Spleen (tissue), 11 donors: ENCODE measurements at regions not wholly inside any gene's neighbourhood (a gene's known extent, or its start where the extent isn't known, plus 50 kb on each side); places are given as distances from the start of the nearest gene placed in this dataset.

Source experiments
- DNase-seq: peaks from one replicate; pipeline ENCODE4 v3.0.0-alpha.2; 2020
- H3K27ac ChIP-seq, 8 donors: fragments of 200-600 bp; sonication (generic) in 7 of 8; 1 replicate in 4 of 8; 2 replicates in 4 of 8; pipeline versions ENCODE4 v1.5.0 to v1.8.0; 2016 to 2021; ENCODE audit warnings: inconsistent platforms in 4 of 8, mild to moderate bottlenecking in 4 of 8, moderate library complexity in 1 of 8
- H3K27me3 ChIP-seq, 7 donors: fragments of 200-600 bp; sonication (generic) in 6 of 7; replicated peaks in 1 of 7; 1 replicate in 4 of 7; 2 replicates in 3 of 7; pipeline versions ENCODE4 v1.5.0 to v1.8.0; 2016 to 2021; ENCODE audit warnings: inconsistent platforms in 3 of 7, mild to moderate bottlenecking in 1 of 7
- H3K36me3 ChIP-seq, 6 donors: fragments of 200-600 bp; sonication (generic) in 5 of 6; 1 replicate in 4 of 6; 2 replicates in 2 of 6; pipeline versions ENCODE4 v1.5.0 to v1.8.0; 2016 to 2021; ENCODE audit warnings: inconsistent platforms in 2 of 6
- H3K4me1 ChIP-seq, 6 donors: fragments of 200-600 bp; sonication (generic) in 5 of 6; 1 replicate in 3 of 6; 2 replicates in 3 of 6; pipeline versions ENCODE4 v1.5.0 to v1.8.0; 2016 to 2021; ENCODE audit warnings: inconsistent platforms in 3 of 6
- H3K4me3 ChIP-seq, 8 donors: fragments of 200-600 bp; sonication (generic) in 7 of 8; 1 replicate in 4 of 8; 2 replicates in 4 of 8; pipeline versions ENCODE4 v1.5.0 to v1.8.0; 2016 to 2021; ENCODE audit warnings: inconsistent platforms in 4 of 8, mild to moderate bottlenecking in 4 of 8, moderate library complexity in 2 of 8
- H3K9me3 ChIP-seq, 8 donors: fragments of 200-600 bp; sonication (generic) in 7 of 8; 1 replicate in 4 of 8; 2 replicates in 4 of 8; pipeline versions ENCODE4 v1.5.0 to v1.8.0; 2016 to 2021; ENCODE audit warnings: inconsistent platforms in 4 of 8
- CTCF ChIP-seq, 11 experiments: fragments of 200-600 bp in 7 of 11; fragments of 450-650 bp in 4 of 11; sonication (generic) in 4 of 11; IDR thresholded peaks in 8 of 11; conservative IDR thresholded peaks in 3 of 11; 1 replicate in 7 of 11; 2 replicates in 4 of 11; pipeline versions ENCODE4 v1.4.0 to v1.8.0; 2016 to 2021; ENCODE audit warnings: antibody characterized with exemption in 11 of 11, inconsistent platforms in 4 of 11, mild to moderate bottlenecking in 1 of 11
- POLR2A ChIP-seq, 3 donors: fragments of 450-650 bp; IDR thresholded peaks; one replicate each; pipeline ENCODE4 v1.5.1; 2017; ENCODE audit warnings: antibody characterized with exemption in 3 of 3, mild to moderate bottlenecking in 1 of 3
- POLR2AphosphoS5 ChIP-seq, 3 donors: sonication (generic); formaldehyde crosslinking; IDR thresholded peaks; one replicate each; pipeline ENCODE4 v1.5.1; 2017; ENCODE audit warnings: antibody characterized with exemption in 3 of 3
- WGBS, 5 donors: extraction: QIAGEN DNeasy Blood & Tissue Kit in 3 of 5; methylation state at CpG; one replicate each; pipeline versions ENCODE4 v1.1.5 to v1.1.7; 2013 to 2018; 5-methylcytosine and 5-hydroxymethylcytosine counted together
- intact Hi-C: fragments of 100-400 bp; cut with DNase I; formaldehyde crosslinking; loops from one replicate; pipeline ENCODE4 v1.15.0; 2023; ENCODE audit warnings: low total_unique reads
- donor health status: healthy with polysubstance abuse.
- donor health status: DM: no; HTN: no; CAD: no; lungs with moderate emphysema.
- donor health status: DM: no; HTN: no; CAD: no.
- donor health status: Bipolar disorder and iron deficiency.
- donor health status: healthy.
- donor health status: DM: no; HTN: no; CAD: no.
- donor health status: DM: yes; HTN: yes; CAD: no.

DNA sequence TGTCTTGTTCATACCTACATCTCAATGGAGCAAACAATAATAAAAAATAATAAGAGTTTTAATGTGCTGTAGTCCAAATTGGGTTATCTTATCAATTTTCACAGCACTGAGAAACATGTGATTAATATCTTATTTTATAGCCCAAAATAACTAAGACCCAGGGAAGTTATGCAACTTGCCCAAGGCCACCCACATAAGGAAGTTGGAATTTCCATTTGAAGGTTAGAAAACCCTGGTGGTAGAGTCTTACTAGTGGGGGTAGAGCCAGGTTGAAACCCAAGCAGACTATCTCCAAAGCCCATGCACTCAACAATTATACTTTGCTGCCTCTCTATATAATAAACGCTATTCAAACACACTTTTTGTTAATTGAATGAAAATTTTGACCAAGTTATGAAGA is 270.0 kb upstream of the CAND1 start:
- no peak for DNase-seq
- Histone ChIP-seq H3K4me1 (no peaks in the 10 kb centered on the region), H3K4me3 (no peak overlapping the region), H3K36me3 (no peaks in the 10 kb centered on the region), H3K27me3 (no peaks in the 10 kb centered on the region), H3K27ac (no peak overlapping the region), H3K9me3 (no peaks in the 10 kb centered on the region)
- WGBS, 5 donors = 88 to 96% (median 90%) methylated on average over 1 of the region's 1 CpG
- intact Hi-C loops = no loop called here
- TF ChIP-seq POLR2A (IDR thresholded peaks at IDR 0.05) = no peak
- no peak for TF ChIP-seq CTCF (IDR thresholded peaks at IDR 0.05 in 8 of 11, conservative IDR thresholded peaks at IDR 0.05 in 3 of 11)
- no peak for TF ChIP-seq POLR2AphosphoS5 (IDR thresholded peaks at IDR 0.05)

- no peak for DNase-seq
- no peaks in the 10 kb centered on the region for H3K4me1 ChIP-seq
- H3K27ac ChIP-seq = no peak overlapping the region
- 63 to 82% (median 76%) methylated on average over 2 of the region's 2 CpGs for WGBS, 5 donors
- no peaks in the 10 kb centered on the region for H3K36me3 ChIP-seq
- H3K27me3 ChIP-seq = no peaks in the 10 kb centered on the region
- no peaks in the 10 kb centered on the region for H3K9me3 ChIP-seq
- H3K4me3 ChIP-seq = no peak overlapping the region
- no peak for TF ChIP-seq POLR2A (IDR thresholded peaks at IDR 0.05)
- TF ChIP-seq CTCF (IDR thresholded peaks at IDR 0.05 in 8 of 11, conservative IDR thresholded peaks at IDR 0.05 in 3 of 11) = no peak
- no peak for TF ChIP-seq POLR2AphosphoS5 (IDR thresholded peaks at IDR 0.05)
- intact Hi-C loops = no loop called here
These were observed 267.9 kb upstream of the CAND1 start for GRCh38 chr12:67001251-67001650.

DNA sequence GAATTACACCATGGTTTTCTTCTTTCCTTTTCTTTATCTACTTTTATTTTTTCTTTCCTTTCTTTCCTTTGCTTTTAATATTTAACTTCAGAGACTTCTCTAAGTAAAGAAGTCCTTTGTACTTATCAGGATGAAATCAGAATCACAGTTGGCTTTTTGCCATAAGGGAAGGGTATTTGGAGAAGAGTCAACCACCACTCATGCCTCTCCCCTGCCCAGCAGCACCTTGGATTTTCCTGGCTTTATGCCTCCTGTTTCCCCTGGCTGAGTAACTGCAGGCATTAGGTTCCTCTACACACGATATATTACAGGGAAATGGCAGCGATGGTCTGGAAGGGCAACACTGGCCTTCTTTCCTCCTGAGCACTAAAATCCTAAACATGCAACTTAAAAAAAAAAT is 266.4 kb upstream of the CAND1 start:
- Histone ChIP-seq H3K9me3 (no peaks in the 10 kb centered on the region), H3K27ac (no peak overlapping the region), H3K27me3 (no peaks in the 10 kb centered on the region), H3K4me3 (no peak overlapping the region), H3K36me3 (no peaks in the 10 kb centered on the region), H3K4me1 (no peaks in the 10 kb centered on the region)
- 64 to 81% (median 69%) methylated on average over 2 of the region's 2 CpGs for WGBS, 5 donors
- no peak for TF ChIP-seq POLR2A (IDR thresholded peaks at IDR 0.05)
- TF ChIP-seq CTCF (IDR thresholded peaks at IDR 0.05 in 8 of 11, conservative IDR thresholded peaks at IDR 0.05 in 3 of 11) = no peak
- no peak for TF ChIP-seq POLR2AphosphoS5 (IDR thresholded peaks at IDR 0.05)
- intact Hi-C loops = no loop called here
- no peak for DNase-seq

GRCh38 chr12:67006610-67007009 is 262.5 kb upstream of the CAND1 start:
- intact Hi-C loops = no loop called here
- WGBS, 5 donors = 52 to 89% (median 78%) methylated on average over 2 of the region's 2 CpGs
- Histone ChIP-seq H3K36me3 (no peaks in the 10 kb centered on the region), H3K4me1 (no peaks in the 10 kb centered on the region), H3K27me3 (no peaks in the 10 kb centered on the region), H3K4me3 (no peak overlapping the region), H3K27ac (no peak overlapping the region), H3K9me3 (no peaks in the 10 kb centered on the region)
- no peak for TF ChIP-seq POLR2A (IDR thresholded peaks at IDR 0.05)
- no peak for DNase-seq

DNA sequence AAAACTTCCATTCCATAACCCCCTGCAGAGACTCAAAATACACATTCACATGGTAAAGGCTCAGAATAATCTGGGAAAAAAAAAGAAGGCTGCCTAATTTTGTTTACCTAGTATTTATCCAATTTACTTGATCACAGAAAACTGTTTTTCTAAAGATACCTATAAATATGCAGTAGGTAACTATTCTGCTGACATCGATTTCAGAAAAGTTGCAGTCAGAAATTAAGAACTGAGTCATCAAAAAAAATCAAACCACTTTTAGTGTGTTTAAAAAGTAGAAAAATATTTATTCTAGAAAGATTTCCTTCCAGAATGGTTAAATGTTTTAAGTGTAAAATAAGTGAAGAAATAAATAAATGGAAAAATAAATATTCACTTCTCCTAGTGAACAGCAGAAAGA is 254.5 kb upstream of the CAND1 start:
- Histone ChIP-seq H3K27ac (no peak overlapping the region), H3K4me3 (no peak overlapping the region), H3K4me1 (no peaks in the 10 kb centered on the region), H3K36me3 (no peaks in the 10 kb centered on the region), H3K9me3 (no peaks in the 10 kb centered on the region), H3K27me3 (no peaks in the 10 kb centered on the region)
- WGBS, 5 donors = 83 to 98% (median 89%) methylated on average over 1 of the region's 1 CpG
- DNase-seq = no peak
- no peak for TF ChIP-seq CTCF (IDR thresholded peaks at IDR 0.05 in 8 of 11, conservative IDR thresholded peaks at IDR 0.05 in 3 of 11)
- no peak for TF ChIP-seq POLR2AphosphoS5 (IDR thresholded peaks at IDR 0.05)
- TF ChIP-seq POLR2A (IDR thresholded peaks at IDR 0.05) = no peak
- intact Hi-C loops = no loop called here
